ENCODE measurements at regions not wholly inside any gene's neighbourhood (a gene's known extent, or its start where the extent isn't known, plus 50 kb on each side); places are given as distances from the start of the nearest gene placed in this dataset.
"Not testable (repeated sequence)": the region's sequence is repeated elsewhere in the genome, so short reads cannot be mapped to it uniquely, and the experiment has no call there.

DNA sequence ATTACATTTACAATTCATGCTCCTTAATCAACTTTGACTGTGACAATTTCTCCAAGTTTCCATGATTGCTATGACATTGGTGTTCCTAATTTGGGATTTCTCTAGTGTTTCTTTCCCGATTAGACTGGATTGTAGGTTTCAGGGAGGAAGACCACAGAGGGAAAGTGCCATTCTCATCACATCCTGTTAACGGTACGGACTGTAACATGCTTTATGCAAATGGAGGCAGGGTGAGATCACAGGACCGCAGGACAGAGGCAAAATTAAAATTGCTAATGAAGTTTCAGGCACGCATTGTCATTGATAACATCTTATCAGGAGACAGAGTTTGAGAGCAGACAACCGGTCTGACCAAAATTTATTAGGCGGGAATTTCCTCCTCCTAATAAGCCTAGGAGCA lies 446.7 kb upstream of the NPAP1 start:
- CTCF ChIA-PET; H3K27ac ChIP-seq (ENCODE audit: low read length); H3K27ac Mint-ChIP-seq; H3K9me3 ChIP-seq; H3K4me3 ChIP-seq (ENCODE audit: control insufficient read depth in 1 of 2, extremely low read depth in 1 of 2, low read length in 1 of 2); H3K27me3 Mint-ChIP-seq; ATAC-seq (replicated peaks in 1 of 4); H3K4me1 ChIP-seq (ENCODE audit: control insufficient read depth in 1 of 2, extremely low read depth in 1 of 2, insufficient read depth in 2 of 2, low read length in 2 of 2); H3K4me1 Mint-ChIP-seq; DNase-seq; H3K36me3 Mint-ChIP-seq; H3K27me3 ChIP-seq (replicated peaks in 1 of 2; ENCODE audit: control insufficient read depth in 2 of 2, extremely low read depth in 1 of 2, insufficient read depth in 2 of 2, low read length in 1 of 2); H3K36me3 ChIP-seq (ENCODE audit: control insufficient read depth in 2 of 2, extremely low read depth in 1 of 2, insufficient read depth in 1 of 2, low read length in 1 of 2); POLR2A ChIA-PET; H3K4me3 Mint-ChIP-seq: not testable (repeated sequence)
- H3K9me3 Mint-ChIP-seq, result peaks cover 8 to 37% (median 17%) of the 10 kb centered on the region in 3 donors
- WGBS (ENCODE audit: insufficient coverage), result 86% methylated on average over 3 of the region's 7 CpGs

DNA sequence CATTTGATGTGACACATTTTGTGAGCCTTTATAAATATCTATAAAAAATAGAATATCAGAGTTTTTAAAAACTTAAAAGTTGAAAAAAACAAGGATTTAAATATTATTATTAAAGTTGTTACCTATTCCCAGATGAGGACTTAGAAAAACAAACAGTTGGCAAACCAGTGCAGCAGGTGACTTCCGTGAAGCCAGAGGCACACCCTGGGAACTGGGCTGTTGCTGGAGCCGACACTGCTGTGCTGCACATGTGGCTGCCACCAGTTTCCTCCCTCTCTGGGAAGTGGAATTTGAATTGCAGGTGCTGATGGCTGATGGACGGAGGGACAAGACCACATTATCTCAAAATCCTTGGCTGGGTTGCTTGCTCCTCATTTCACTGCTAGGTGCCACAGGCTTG lies 442.4 kb upstream of the NPAP1 start:
- H3K27ac Mint-ChIP-seq; H3K4me1 ChIP-seq (ENCODE audit: control insufficient read depth in 1 of 2, extremely low read depth in 1 of 2, insufficient read depth in 2 of 2, low read length in 2 of 2); H3K4me3 Mint-ChIP-seq; H3K27me3 Mint-ChIP-seq; DNase-seq; H3K27ac ChIP-seq (ENCODE audit: low read length); ATAC-seq (replicated peaks in 1 of 4); H3K4me3 ChIP-seq (ENCODE audit: control insufficient read depth in 1 of 2, extremely low read depth in 1 of 2, low read length in 1 of 2); POLR2A ChIA-PET; H3K4me1 Mint-ChIP-seq; CTCF ChIA-PET; H3K27me3 ChIP-seq (replicated peaks in 1 of 2; ENCODE audit: control insufficient read depth in 2 of 2, extremely low read depth in 1 of 2, insufficient read depth in 2 of 2, low read length in 1 of 2); H3K36me3 ChIP-seq (ENCODE audit: control insufficient read depth in 2 of 2, extremely low read depth in 1 of 2, insufficient read depth in 1 of 2, low read length in 1 of 2); H3K36me3 Mint-ChIP-seq; H3K9me3 ChIP-seq: not testable (repeated sequence)
- no CpG with 5 or more reads among the region's 3 CpGs for WGBS (ENCODE audit: insufficient coverage)
- H3K9me3 Mint-ChIP-seq, result peaks cover 13 to 23% (median 17%) of the 10 kb centered on the region in 3 donors

DNA sequence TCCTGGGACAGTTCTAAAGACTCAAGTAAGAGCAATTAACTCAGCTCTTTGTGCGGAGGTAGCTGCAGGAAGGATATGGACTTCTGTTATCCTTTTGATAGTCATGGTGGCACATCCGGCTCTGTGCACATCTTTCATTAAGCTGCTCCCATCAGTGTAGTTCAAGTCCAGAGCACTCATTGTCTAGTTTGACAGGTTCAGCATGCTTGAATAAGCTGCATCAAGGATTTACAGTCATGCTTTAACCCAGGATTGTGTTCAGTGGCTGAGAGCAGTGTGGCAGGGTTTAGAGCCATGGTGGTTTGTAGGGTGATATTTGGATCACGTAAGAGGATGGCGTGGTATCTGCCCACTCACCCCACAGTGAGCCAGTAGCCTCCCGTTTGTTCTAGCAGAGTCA lies 435.0 kb upstream of the NPAP1 start:
- WGBS (ENCODE audit: insufficient coverage), result 100% methylated on average over 1 of the region's 5 CpGs
- H3K4me3 Mint-ChIP-seq; H3K27ac Mint-ChIP-seq; ATAC-seq (replicated peaks in 1 of 4); POLR2A ChIA-PET; H3K4me1 ChIP-seq (ENCODE audit: control insufficient read depth in 1 of 2, extremely low read depth in 1 of 2, insufficient read depth in 2 of 2, low read length in 2 of 2); DNase-seq; H3K36me3 ChIP-seq (ENCODE audit: control insufficient read depth in 2 of 2, extremely low read depth in 1 of 2, insufficient read depth in 1 of 2, low read length in 1 of 2); H3K9me3 ChIP-seq; H3K27me3 ChIP-seq (replicated peaks in 1 of 2; ENCODE audit: control insufficient read depth in 2 of 2, extremely low read depth in 1 of 2, insufficient read depth in 2 of 2, low read length in 1 of 2); H3K27ac ChIP-seq (ENCODE audit: low read length); H3K4me1 Mint-ChIP-seq; H3K27me3 Mint-ChIP-seq; H3K4me3 ChIP-seq (ENCODE audit: control insufficient read depth in 1 of 2, extremely low read depth in 1 of 2, low read length in 1 of 2); CTCF ChIA-PET; H3K36me3 Mint-ChIP-seq: not testable (repeated sequence)
- H3K9me3 Mint-ChIP-seq, result peaks cover 4 to 14% (median 6%) of the 10 kb centered on the region in 3 donors

DNA sequence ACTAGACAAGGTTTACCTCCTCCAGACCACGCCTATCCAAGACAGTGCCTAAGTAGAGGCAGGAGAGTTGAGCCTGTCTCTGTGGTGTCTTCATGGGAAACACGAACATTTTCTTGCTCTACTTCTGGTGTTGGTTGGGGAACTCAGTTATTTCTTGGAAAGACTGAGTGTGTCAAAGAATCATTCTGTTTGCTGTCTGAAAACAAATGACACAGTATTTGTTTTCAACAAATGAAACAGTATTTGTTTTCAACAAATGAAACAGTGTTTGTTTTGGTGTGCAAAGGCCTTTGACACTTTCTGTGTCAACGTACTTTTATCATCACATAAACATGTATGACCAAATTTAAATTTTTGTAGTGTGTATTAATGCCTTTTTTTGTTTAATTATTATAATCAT lies 416.5 kb upstream of the NPAP1 start:
- CTCF ChIA-PET; POLR2A ChIA-PET; H3K27me3 ChIP-seq (replicated peaks in 1 of 2; ENCODE audit: control insufficient read depth in 2 of 2, extremely low read depth in 1 of 2, insufficient read depth in 2 of 2, low read length in 1 of 2); H3K9me3 ChIP-seq; H3K27ac ChIP-seq (ENCODE audit: low read length); H3K4me3 ChIP-seq (ENCODE audit: control insufficient read depth in 1 of 2, extremely low read depth in 1 of 2, low read length in 1 of 2); ATAC-seq (replicated peaks in 1 of 4); H3K4me3 Mint-ChIP-seq; DNase-seq; H3K36me3 ChIP-seq (ENCODE audit: control insufficient read depth in 2 of 2, extremely low read depth in 1 of 2, insufficient read depth in 1 of 2, low read length in 1 of 2); H3K36me3 Mint-ChIP-seq; H3K4me1 Mint-ChIP-seq; H3K27me3 Mint-ChIP-seq; H3K4me1 ChIP-seq (ENCODE audit: control insufficient read depth in 1 of 2, extremely low read depth in 1 of 2, insufficient read depth in 2 of 2, low read length in 2 of 2); H3K27ac Mint-ChIP-seq: not testable (repeated sequence)
- H3K9me3 Mint-ChIP-seq, result peaks cover 8 to 15% (median 9%) of the 10 kb centered on the region in 3 donors
- no CpG with 5 or more reads among the region's 3 CpGs for WGBS (ENCODE audit: insufficient coverage)

DNA sequence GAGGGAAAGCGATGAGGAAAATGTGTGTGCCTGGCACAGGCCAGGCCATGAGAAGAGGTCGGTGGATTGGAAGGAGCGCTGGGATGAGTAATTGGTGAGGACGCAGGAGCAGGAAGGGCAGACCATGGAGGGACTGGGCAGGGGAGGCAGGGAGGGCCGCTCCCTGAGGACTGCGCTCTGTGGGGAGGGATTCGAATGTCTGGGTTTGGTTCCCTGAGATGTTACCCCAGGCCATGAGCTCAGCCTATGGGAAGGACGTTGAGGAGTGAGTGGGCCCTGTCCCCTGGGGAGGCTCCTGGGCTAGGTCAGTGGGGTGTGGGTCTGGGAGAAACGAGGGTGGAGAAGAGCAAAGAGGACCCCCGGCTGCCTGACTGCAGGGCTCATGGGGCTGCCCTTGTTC lies 415.2 kb upstream of the NPAP1 start:
- POLR2A ChIA-PET; H3K9me3 Mint-ChIP-seq; H3K27me3 ChIP-seq (replicated peaks in 1 of 2; ENCODE audit: control insufficient read depth in 2 of 2, extremely low read depth in 1 of 2, insufficient read depth in 2 of 2, low read length in 1 of 2); H3K27me3 Mint-ChIP-seq; H3K36me3 ChIP-seq (ENCODE audit: control insufficient read depth in 2 of 2, extremely low read depth in 1 of 2, insufficient read depth in 1 of 2, low read length in 1 of 2); H3K4me1 ChIP-seq (ENCODE audit: control insufficient read depth in 1 of 2, extremely low read depth in 1 of 2, insufficient read depth in 2 of 2, low read length in 2 of 2); H3K9me3 ChIP-seq; H3K4me3 Mint-ChIP-seq; H3K4me3 ChIP-seq (ENCODE audit: control insufficient read depth in 1 of 2, extremely low read depth in 1 of 2, low read length in 1 of 2); CTCF ChIA-PET; DNase-seq; ATAC-seq (replicated peaks in 1 of 4); H3K4me1 Mint-ChIP-seq; H3K36me3 Mint-ChIP-seq; H3K27ac ChIP-seq (ENCODE audit: low read length); H3K27ac Mint-ChIP-seq: not testable (repeated sequence)
- 82% methylated on average over 8 of the region's 10 CpGs for WGBS (ENCODE audit: insufficient coverage)

DNA sequence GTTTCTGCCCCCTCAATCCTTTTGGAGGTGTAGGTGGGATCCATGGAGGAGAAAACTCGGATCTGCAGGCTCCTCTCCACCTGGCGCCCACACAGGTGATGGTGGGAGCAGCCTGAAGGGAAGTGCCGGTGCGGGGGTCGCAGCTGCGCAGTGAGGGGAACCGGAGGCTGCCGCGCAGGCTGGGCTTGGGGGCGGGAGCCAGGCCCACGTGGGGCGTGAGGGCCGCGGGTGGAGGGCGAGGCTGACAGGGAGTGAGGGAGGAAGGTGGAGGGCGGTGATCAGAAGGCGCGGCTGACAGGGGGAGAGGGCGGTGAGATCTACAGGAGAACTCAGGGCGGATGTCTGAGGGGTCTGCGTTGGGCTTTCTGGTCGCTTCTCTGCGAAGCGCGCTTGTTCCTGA lies 414.7 kb upstream of the NPAP1 start:
- H3K27ac ChIP-seq (ENCODE audit: low read length); H3K4me1 Mint-ChIP-seq; H3K9me3 ChIP-seq; CTCF ChIA-PET; H3K9me3 Mint-ChIP-seq; DNase-seq; POLR2A ChIA-PET; H3K36me3 ChIP-seq (ENCODE audit: control insufficient read depth in 2 of 2, extremely low read depth in 1 of 2, insufficient read depth in 1 of 2, low read length in 1 of 2); H3K4me1 ChIP-seq (ENCODE audit: control insufficient read depth in 1 of 2, extremely low read depth in 1 of 2, insufficient read depth in 2 of 2, low read length in 2 of 2); H3K4me3 Mint-ChIP-seq; H3K27me3 Mint-ChIP-seq; H3K36me3 Mint-ChIP-seq; H3K4me3 ChIP-seq (ENCODE audit: control insufficient read depth in 1 of 2, extremely low read depth in 1 of 2, low read length in 1 of 2); H3K27ac Mint-ChIP-seq; ATAC-seq (replicated peaks in 1 of 4); H3K27me3 ChIP-seq (replicated peaks in 1 of 2; ENCODE audit: control insufficient read depth in 2 of 2, extremely low read depth in 1 of 2, insufficient read depth in 2 of 2, low read length in 1 of 2): not testable (repeated sequence)
- 28% methylated on average over 5 of the region's 25 CpGs for WGBS (ENCODE audit: insufficient coverage)

DNA sequence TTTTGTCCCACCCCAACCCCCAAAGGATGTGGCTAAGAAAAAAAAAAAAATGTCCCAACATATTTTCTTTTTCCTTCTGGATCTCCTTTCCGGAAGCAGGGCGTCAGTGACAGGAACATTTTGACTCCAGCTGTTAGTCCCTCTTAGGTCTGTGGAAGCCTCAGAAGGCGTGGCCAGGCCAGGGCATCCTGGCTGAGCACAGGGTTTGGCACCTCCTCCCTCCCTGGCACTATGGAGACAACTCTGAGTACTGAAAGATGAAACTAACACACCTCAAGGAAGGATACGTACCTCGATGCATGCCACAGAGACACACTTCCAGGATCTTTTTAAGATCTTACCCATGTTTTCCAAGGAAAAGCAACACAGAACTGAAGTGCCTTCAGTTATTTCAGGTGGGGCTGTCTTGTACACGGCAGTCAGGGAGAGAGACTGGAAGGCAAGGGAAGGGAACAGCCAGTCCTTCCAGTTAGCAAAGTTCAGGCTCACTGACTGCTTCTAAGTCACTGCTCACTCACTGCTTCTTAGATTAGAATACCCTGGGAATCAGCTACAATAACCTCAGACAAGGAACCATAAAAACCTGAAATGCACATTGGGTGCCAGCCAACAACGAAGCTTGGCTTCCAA lies 406.9 kb upstream of the NPAP1 start:
- POLR2A ChIA-PET; H3K4me3 Mint-ChIP-seq; H3K36me3 ChIP-seq (ENCODE audit: control insufficient read depth in 2 of 2, extremely low read depth in 1 of 2, insufficient read depth in 1 of 2, low read length in 1 of 2); H3K27ac ChIP-seq (ENCODE audit: low read length); H3K4me3 ChIP-seq (ENCODE audit: control insufficient read depth in 1 of 2, extremely low read depth in 1 of 2, low read length in 1 of 2); H3K4me1 ChIP-seq (ENCODE audit: control insufficient read depth in 1 of 2, extremely low read depth in 1 of 2, insufficient read depth in 2 of 2, low read length in 2 of 2); DNase-seq; H3K27ac Mint-ChIP-seq; H3K27me3 ChIP-seq (replicated peaks in 1 of 2; ENCODE audit: control insufficient read depth in 2 of 2, extremely low read depth in 1 of 2, insufficient read depth in 2 of 2, low read length in 1 of 2); H3K4me1 Mint-ChIP-seq; H3K36me3 Mint-ChIP-seq; ATAC-seq (replicated peaks in 1 of 4); H3K27me3 Mint-ChIP-seq; H3K9me3 ChIP-seq; CTCF ChIA-PET: not testable (repeated sequence)
- WGBS (ENCODE audit: insufficient coverage), result 52% methylated on average over 5 of the region's 7 CpGs
- peaks cover 0 to 11% (median 6%) of the 10 kb centered on the region in 3 donors for H3K9me3 Mint-ChIP-seq

All from T-cell (primary cell).